NCI-H2227 (cell line): ENCODE measurements at regions not wholly inside any gene's neighbourhood (a gene's known extent, or its start where the extent isn't known, plus 50 kb on each side); places are given as distances from the start of the nearest gene placed in this dataset.

ENCODE experiments used
- DNase-seq: peaks from one replicate; lab custom pipeline; 2025; ENCODE audit not compliant: unreplicated experiment; lab: John Stamatoyannopoulos, UW

GRCh38 chr1:83596331-83596730, 402.6 kb downstream of the TTLL7 start:
- no peak for DNase-seq

DNA sequence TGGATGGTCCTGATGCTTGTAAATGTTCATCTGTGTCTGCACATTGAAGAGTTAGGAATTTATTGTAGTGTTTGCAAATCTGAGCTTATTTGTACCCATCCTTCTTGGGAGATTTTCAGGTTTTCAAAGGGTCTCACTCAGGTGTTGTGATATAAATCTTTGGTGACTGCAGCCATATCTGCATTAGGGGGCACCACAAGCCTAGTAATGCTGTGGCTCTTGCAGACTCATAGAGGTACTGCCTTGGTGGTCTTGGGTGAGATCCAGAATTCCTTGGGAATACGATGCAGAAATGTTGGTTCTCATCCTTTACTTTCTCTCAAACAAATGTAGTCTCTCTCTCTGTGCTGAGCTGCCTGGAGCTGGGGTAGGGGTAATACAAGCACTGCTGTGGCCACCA, 405.9 kb downstream of the TTLL7 start:
- DNase-seq: no peak

DNA sequence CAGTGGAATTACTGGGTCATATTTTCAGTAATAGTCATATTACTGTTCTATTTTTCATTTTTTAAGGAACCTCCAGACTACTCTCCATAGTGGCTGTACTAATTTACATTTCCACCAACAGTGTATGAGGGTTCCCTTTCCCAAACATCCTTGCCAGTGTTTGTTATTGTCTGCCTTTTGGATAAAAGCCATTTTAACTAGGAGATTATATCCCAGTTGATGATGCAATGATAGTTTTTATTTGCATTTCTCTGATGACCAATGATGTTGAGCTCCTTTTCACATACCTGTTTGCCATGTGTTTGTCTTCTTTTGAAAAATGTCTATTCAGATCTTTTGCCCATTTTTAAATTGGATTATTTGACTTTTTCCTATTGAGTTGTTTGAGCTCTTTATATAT, 410.8 kb downstream of the TTLL7 start:
- DNase-seq: no peak

DNA sequence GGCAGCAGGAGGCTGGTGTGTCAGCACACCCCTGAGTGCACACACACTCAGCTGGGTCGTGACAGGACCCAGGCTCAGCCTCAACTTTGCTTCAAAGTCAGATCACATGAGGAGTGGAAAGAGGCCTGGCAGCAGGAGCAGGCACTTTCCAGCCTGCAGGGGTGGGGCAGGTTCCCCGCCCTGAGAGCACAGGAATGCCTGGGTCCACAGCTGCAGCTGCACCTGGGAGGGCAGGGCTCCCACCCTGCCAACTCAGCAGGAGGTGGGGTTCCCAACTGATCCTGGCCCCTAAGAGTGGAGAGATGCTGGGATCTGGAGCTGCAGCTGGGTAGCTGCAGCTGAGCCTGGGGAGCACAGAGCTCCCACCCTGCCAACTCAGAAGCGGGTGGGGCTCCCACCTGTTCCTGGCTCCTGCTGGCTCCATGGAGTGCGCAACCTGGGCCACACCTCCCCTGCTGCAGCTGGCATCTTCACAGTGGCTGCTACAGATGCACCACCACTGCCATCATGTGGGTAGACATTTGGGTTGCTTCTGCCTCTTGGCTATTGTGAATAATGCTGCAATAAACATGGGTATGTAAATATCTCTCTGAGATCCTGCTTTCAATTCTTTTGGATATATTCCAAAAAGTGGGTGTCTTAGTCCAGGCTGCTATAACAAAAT, 415.4 kb downstream of the TTLL7 start:
- no peak for DNase-seq

DNA sequence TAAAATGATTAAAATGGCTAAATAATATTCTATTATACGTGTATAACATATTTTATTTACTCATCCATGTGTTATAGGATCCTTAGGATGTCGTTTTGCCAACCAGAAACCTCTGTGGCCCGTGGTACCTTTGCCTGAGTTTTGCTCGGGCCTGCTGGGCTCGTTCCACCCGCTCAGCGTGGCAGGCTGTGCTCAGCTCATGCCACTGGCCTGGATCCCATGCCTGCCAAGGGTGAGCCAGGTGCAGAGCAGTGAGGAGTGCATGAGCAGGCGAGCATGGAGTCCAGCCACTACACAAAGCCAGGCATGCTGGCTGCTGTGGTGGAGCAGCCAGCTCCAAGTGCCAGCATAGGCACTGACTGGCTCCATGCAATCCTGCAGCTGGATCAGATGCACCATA, 417.2 kb downstream of the TTLL7 start:
- no peak for DNase-seq

DNA sequence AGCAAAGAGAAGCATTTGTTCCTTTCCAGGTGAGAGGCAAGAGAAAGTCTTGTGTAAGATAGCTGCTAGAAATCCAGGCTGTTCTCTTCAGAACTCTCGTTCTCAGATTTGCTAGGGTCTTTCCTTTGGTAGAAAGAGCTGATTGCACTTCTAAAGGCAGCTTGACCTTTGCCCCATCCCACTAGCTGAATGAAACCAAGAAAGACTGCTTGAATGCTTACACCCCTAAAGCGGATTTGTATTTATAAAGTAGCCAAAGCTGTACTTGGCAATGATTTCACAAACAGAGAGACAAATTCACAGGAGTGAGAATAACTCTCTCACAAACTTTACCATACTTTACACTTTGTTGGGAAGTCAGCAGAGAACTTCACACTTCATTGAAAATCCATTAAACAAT, 424.1 kb downstream of the TTLL7 start:
- no peak for DNase-seq

DNA sequence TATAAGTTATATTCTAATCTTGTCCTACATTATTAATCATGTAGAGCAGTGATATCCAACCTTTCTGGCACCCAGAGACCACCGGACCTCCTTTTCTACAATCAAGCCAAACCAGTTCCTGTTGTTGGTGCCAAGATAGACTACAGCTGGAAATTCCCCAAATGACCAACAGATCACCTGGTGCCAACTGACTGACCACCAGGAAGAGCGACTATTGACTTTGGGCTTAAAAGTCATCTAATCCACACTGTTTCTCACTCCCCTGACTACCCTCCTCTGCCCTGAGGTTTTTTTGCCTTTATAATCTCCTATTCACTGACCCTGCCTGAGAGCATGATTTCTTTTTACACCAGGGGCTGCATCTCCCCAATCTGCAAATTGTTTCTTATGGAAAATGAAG, 425.2 kb downstream of the TTLL7 start:
- DNase-seq: no peak

DNA sequence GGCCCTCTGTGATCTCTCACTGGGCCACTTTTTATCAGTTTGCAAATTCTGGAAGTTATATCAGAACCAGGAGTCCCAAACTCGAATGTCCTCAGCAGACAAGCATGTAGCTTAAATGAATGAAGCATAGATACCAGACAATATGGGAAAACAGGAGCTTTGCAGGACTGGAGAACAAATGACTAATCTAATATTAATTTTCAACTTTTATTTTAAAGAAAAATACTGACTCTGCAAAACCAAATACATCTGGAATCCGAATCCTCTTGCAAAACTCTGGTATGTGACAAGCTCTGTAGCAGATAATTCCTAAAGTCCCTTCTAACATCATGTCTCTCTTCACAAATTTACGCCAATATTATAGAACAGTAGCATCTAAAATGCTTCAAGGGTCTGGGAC, 427.4 kb downstream of the TTLL7 start:
- no peak for DNase-seq

DNA sequence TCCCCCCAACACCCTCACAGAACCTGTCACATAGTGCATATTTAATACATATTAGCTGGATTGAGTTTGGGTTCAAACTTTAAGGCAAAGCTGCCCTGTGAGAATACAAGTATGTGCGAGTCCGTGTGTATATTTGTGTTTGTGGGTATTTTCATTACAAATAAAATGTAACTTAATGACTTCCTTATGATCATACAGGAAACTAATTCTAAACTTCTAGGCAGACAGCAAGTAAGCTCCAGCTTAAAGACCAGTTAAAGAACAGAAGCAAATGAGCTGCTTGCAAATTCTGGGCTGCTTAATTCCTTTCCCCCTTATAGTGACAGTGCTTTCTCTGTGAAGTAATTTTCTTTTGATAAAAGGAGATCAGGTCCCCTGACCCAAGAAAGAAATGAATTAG, 437.6 kb downstream of the TTLL7 start:
- DNase-seq: no peak

DNA sequence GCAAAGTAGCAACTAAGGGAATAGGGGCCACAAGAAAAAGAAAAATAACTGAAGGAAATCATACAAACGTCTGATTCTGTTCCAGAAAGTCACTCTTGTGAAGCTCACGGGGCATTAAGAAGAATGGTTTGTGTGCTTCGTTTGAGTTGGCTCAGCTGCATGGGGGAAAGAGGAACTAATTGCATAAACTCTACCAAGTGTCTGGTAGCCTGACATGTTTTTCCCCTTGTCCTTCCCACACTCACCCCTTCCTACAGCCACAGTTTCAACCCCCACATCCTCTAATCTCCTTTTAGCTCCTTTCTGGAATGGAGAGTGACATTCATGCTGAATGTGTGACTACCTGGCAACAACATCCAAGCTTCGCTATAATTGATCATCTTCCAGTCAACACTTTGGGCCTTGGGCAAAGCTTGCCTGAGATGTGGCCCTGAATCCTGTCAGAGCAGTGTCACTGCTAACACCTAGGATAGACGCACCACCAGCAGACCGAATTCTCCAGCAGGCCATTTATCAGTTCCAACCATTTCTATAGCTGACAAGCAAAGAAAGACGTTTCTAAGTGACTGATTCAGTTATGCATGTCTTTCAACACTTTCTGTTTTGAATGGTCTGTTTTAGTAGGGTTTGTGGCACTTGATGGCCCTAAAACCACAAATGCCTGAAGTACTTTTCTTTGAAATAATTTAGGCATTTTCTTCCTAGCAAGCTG, 439.6 kb downstream of the TTLL7 start:
- DNase-seq: no peak

DNA sequence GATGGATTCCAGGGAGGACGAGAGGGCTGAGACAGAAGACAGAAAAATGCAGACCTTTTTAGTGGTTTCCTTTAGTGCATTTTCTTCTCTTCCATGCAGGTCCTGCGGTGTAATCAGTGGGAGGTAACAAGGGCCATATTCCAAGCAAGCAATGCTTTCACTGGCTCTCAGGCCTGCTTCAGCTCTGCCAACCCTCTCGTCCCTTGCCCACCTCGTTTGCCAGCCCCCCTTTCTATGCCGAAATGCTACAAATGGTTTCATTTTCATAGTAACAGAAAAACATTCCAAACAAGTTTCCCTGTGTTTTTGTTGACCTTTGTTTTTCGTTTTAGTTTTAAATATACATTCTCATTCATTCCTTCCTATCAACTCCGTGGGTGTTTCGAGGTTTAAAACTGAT, 443.1 kb downstream of the TTLL7 start:
- DNase-seq: no peak

DNA sequence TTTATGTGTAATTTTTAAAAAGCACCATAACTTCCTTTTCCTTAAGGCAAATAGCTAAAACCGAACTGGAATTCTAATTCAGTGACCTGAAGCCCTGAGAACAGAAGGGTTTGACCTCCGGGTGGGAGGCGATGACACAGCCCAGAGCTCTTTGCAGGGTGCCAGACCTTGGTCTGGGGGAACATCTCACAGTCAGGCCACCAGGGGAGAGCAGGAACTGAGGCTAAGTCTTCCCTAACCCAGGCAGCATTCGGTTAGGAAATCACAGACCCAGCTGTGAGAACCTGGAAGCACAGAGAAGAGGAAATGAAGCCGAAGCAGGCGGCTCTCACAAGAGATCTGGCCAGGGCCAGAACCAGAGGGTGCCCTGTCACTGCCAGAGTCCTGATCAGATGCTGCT, 444.8 kb downstream of the TTLL7 start:
- no peak for DNase-seq

DNA sequence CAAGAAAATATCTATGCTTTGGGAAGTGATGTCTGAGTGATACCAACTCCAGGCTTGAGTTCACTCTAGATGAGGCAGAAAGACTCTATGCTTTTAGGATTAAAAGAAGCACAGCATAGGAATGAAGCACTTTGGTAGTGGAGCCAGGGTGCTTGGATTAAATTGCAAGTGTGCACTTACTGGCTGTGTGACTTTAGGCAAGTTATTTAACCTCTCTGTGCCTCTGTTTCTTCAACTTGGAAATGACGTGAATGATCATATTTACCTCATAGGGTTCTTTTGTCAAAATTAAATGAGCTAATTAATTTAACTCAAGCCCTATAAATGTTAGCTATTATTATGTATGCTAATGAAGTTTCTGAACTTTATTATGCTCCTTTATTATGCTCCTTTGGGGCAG, 446.1 kb downstream of the TTLL7 start:
- DNase-seq: no peak

- no peak for DNase-seq
Observed at GRCh38 chr1:83548311-83548710, 450.6 kb downstream of the TTLL7 start.

DNA sequence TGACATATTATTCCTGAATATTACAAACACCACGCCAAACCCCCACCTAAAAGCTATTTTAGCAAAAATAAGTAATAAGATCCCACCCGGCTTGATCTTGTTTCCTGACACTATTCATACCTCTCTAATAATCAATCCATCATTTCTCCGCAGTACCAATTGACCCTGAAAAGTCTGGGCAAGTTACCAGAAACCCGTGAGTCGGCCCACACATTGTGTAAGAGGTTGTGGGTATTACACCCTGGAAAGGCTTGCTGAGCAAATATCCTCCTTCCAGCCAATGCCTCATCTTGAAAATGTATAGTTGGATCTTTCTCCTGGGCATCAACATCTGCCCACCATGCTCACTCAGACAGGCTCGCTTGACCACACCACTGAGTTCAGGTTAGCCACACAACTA, 451.0 kb downstream of the TTLL7 start:
- DNase-seq: no peak

GRCh38 chr1:83546874-83547273, 452.1 kb downstream of the TTLL7 start:
- no peak for DNase-seq

DNA sequence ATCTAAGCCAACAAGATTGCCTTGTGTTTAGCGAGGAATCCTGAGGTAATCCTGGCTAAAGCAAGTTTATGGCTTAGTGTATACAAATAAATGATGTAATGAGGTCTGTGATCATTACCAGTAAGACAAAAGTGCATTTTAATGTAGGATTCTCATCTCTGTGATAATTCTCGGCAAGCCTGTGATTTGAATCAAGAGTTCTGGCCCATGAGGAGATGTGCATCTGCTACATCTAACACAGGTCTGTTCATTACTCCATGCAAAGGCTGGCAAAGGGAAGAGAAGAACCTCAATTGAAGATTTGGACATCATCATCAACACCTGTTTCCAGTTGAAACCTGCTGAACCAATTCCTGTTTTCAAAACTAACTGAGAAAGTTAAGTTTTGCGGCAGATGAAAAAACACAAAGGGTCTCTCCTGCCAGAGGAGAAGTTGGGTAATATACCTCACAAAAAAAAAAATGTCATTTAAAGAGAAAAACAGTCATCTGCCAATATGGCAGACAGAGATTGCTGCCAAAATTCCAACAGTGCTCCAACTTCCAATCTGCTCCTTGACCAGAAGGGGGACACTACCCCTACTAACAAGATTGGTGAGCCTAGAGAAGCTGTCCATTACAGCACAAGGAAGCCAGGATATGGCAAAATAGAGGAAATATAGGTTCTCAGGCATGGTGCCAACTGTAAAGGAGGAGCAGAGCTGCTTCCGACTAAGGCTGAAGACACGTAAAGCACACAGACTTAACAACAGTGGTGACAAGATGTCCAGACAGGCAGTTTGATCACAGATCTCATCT, 453.7 kb downstream of the TTLL7 start:
- DNase-seq: peak; percentile 3

DNA sequence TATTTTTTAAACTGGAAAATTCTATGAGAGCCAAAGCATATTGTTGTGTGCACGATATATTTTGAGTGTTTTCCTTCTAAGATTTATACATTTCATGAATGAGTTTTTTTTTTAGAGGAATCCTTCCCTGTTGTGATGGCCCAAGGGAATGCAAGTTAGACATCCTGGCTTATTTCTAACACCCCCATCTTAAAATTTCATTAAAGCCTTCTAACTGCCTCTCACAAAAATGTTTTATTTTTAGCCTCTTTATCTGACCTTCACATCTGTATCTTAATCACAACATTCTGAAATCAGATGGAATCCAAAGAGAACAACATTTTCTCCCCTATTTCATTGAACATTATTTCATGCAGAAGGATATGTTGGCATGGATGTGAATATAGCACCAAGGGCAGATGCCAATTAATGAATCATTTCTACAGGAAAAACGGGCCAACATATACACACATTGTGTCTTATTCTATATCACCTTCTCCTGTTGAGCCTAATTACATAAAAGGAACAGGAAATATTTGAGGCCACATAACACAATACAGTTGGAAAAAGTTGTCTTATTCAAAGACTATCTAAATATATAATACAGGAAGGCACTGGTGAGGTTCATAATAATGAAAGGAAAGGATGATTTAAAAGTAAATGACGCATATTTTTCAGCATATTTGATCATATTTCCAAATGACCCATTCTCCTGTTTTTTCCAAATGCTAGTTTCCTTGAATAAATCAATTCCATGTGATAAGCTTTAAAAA, 455.5 kb downstream of the TTLL7 start:
- DNase-seq: no peak

GRCh38 chr1:83531521-83532309, 467.2 kb downstream of the TTLL7 start:
- DNase-seq: no peak

GRCh38 chr1:83530506-83530905, 468.4 kb downstream of the TTLL7 start:
- no peak for DNase-seq

DNA sequence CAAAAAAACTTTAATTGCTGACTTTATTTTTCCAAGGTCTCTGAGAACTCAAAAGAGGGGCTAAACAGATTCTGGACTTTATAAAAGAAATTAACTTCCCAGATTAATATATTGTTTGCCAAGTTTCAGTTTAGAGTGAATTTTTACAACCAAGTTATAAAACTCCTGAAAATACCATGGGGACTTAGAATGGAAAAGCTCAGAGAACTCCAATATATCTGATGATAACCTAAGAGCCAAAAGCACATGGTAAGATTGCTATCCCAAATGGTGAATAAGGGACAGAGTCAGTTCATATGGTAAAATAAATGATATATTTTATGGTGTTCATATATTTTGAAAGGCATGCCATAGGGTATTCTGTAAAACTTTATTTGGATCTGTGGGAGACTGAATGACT, 470.9 kb downstream of the TTLL7 start:
- DNase-seq: no peak
